ENCODE measurements at regions not wholly inside any gene's neighbourhood (a gene's known extent, or its start where the extent isn't known, plus 50 kb on each side); places are given as distances from the start of the nearest gene placed in this dataset.

DNA sequence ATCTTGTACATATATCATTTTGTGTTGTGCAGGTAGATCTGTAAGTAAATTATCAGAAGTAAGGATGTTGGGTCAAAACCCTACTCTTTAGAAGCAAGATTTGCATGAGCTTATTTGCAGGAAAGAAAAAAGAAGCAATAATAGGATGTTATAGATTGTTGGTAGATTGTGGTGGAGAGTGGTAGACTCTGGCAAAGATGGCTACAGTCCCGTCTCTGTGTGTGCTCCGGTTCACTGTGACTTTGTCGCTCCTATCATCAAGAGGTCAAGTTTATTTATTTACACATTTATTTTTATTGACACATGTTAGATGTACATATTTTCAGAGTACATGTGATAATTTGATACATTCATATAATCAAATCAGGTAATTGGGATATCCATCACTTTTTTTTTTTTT lies 81.0 kb upstream of the NDUFV2 start:
- peaks cover 30 to 43% of the 10 kb centered on the region in 2 experiments for H3K4me1 ChIP-seq (replicated peaks in 1 of 2; ENCODE audit: control insufficient read depth in 2 of 2, insufficient read depth in 2 of 2, low read length in 2 of 2)
- peak; percentile 80 for TF ChIP-seq PTTG1 (tag; IDR thresholded peaks at IDR 0.05; ENCODE audit: low read depth)
- no peak for TF ChIP-seq ZFP36 (IDR thresholded peaks at IDR 0.05; ENCODE audit: low read depth, low read length, partially characterized antibody)
- TF ChIP-seq SMAD4 (CRISPR knock-in tag; conservative IDR thresholded peaks at IDR 0.05): 0 out of 2 replicates have a peak, but pooled peaks have one; percentile 31
- TF ChIP-seq DMBX1 (CRISPR knock-in tag; IDR thresholded peaks at IDR 0.05; ENCODE audit: borderline replicate concordance): peak; percentile 78
- TF ChIP-seq, protein P1, sequence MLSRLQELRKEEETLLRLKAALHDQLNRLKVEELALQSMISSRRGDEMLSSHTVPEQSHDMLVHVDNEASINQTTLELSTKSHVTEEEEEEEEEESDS (CRISPR knock-in tag; IDR thresholded peaks at IDR 0.05): no peak
- TF ChIP-seq ZNF592 (IDR thresholded peaks at IDR 0.05): peak; percentile 91
- no peak for TF ChIP-seq NR2C1 (IDR thresholded peaks at IDR 0.05)
- peak; percentile 69; the same call in 1 of the 2 replicates for TF ChIP-seq NR2C1 (tag; IDR thresholded peaks at IDR 0.05)
- TF ChIP-seq, protein P2, sequence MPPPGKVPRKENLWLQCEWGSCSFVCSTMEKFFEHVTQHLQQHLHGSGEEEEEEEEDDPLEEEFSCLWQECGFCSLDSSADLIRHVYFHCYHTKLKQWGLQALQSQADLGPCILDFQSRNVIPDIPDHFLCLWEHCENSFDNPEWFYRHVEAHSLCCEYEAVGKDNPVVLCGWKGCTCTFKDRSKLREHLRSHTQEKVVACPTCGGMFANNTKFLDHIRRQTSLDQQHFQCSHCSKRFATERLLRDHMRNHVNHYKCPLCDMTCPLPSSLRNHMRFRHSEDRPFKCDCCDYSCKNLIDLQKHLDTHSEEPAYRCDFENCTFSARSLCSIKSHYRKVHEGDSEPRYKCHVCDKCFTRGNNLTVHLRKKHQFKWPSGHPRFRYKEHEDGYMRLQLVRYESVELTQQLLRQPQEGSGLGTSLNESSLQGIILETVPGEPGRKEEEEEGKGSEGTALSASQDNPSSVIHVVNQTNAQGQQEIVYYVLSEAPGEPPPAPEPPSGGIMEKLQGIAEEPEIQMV (tag; conservative IDR thresholded peaks at IDR 0.05; ENCODE audit: low read depth): peak; percentile 70
- TF ChIP-seq ZNF589 (CRISPR knock-in tag; IDR thresholded peaks at IDR 0.05; ENCODE audit: low read depth): no peak
- peak; percentile 89 for TF ChIP-seq PTRF (tag; IDR thresholded peaks at IDR 0.05)
- TF ChIP-seq, protein P3, sequence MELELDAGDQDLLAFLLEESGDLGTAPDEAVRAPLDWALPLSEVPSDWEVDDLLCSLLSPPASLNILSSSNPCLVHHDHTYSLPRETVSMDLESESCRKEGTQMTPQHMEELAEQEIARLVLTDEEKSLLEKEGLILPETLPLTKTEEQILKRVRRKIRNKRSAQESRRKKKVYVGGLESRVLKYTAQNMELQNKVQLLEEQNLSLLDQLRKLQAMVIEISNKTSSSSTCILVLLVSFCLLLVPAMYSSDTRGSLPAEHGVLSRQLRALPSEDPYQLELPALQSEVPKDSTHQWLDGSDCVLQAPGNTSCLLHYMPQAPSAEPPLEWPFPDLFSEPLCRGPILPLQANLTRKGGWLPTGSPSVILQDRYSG (tag; conservative IDR thresholded peaks at IDR 0.05; ENCODE audit: low read depth): peak; percentile 25; the same call in 1 of the 2 replicates
- TF ChIP-seq MLX (CRISPR knock-in tag; conservative IDR thresholded peaks at IDR 0.05): no peak
- TF ChIP-seq SREBF2 (CRISPR knock-in tag; IDR thresholded peaks at IDR 0.05): no peak
- TF ChIP-seq PYGO2 (tag; IDR thresholded peaks at IDR 0.05): 0 out of 2 replicates have a peak, but pooled peaks have one; percentile 57
- TF ChIP-seq ZNF668 (CRISPR knock-in tag; IDR thresholded peaks at IDR 0.05): 0 out of 2 replicates have a peak, but pooled peaks have one; percentile 24

More for the DNA sequence above, 81.0 kb upstream of the NDUFV2 start:
- BruUV-seq (replicated peaks): no TSS peak
- no peak for ATAC-seq
- Histone ChIP-seq H3K27me3 (ENCODE audit: control insufficient read depth in 2 of 2, insufficient read depth in 2 of 2, low read length in 2 of 2) (no peaks in the 10 kb centered on the region), H3K4me3 (no peak overlapping the region), H3K79me2 (ENCODE audit: control insufficient read depth, insufficient read depth, low read length) (no peaks in the 10 kb centered on the region; the same call in 2 of the 3 replicates), H3K9ac (ENCODE audit: insufficient read depth in 1 of 2, low read depth in 2 of 2, low read length in 2 of 2) (no peak overlapping the region), H3K36me3 (ENCODE audit: control insufficient read depth, insufficient read depth, low read length) (no peaks in the 10 kb centered on the region), H4K20me1 (replicated peaks; ENCODE audit: control insufficient read depth, insufficient read depth, low read length) (no peaks in the 10 kb centered on the region), H2AFZ (ENCODE audit: low read depth, low read length) (no peak overlapping the region), H3K9me1 (ENCODE audit: control insufficient read depth, insufficient read depth, low read length) (no peaks in the 10 kb centered on the region), H3K9me3 (replicated peaks; ENCODE audit: control insufficient read depth, insufficient read depth, low read depth, low read length) (no peaks in the 10 kb centered on the region; the same call in 1 of the 2 replicates), H3K4me2 (ENCODE audit: insufficient read depth, low read length) (no peak overlapping the region), H3K27ac (ENCODE audit: extremely low read depth, low read depth, low read length) (no peak overlapping the region)
- FAIRE-seq: no peak
- ChIA-PET CTCF (ENCODE audit: low intra/inter-chr PET ratio) (no interaction called here), POLR2A (no interaction called here)
- 100% methylated on average over 3 of the region's 3 CpGs for WGBS (ENCODE audit: insufficient coverage, low coverage, missing lambda C conversion rate)
- in situ Hi-C loops (cut with MboI): no loop called here
- DNase-seq (ENCODE audit: extremely low read depth in 1 of 4, low spot score in 3 of 4): no peak
- intact Hi-C loops (cut with micrococcal nuclease): no loop called here

All from K562 (cell line).